ENCODE measurements at regions not wholly inside any gene's neighbourhood (a gene's known extent, or its start where the extent isn't known, plus 50 kb on each side); places are given as distances from the start of the nearest gene placed in this dataset.

DNA sequence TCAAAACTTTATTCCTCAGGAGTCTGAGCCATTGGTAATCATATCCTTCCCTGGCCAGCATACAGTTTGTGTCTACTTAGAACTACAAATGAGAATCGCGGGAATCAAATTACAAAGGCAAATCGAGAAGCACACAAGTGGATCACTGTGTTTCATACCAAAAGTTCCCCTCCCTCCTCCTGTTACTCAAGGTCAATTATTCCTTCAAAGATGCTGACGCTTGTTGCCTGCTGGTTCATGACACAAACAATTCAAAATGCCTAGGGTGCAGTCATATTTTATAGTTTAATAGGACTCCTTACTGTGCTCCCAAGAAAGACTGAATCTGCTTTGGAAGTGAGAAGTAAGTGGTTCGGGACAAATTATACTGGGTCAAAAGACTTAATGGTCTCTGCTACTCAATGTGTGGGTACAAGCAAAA, 93.0 kb upstream of the PBX1 start:
- no peak overlapping the region for H4K91ac ChIP-seq (ENCODE audit: insufficient read depth, low read depth, low read length)
- no peak overlapping the region for H3K4ac ChIP-seq (ENCODE audit: low read depth, low read length)
- WGBS, 2 experiments (ENCODE audit: extremely low coverage in 2 of 2, insufficient read length in 1 of 2) = no CpG with 5 or more reads among the region's 5 CpGs
- H2AK5ac ChIP-seq (ENCODE audit: low read depth, low read length) = no peak overlapping the region
- no peak overlapping the region for H3K56ac ChIP-seq (ENCODE audit: extremely low read depth, insufficient read depth, low read length)
- no peaks in the 10 kb centered on the region for H3K27me3 ChIP-seq (ENCODE audit: control insufficient read depth, insufficient read depth, low read length)
- H3K27ac ChIP-seq (ENCODE audit: insufficient read depth, low read length) = no peak overlapping the region
- no peaks in the 10 kb centered on the region for H4K20me1 ChIP-seq (ENCODE audit: insufficient read depth, low read length)
- H2AK9ac ChIP-seq (replicated peaks; ENCODE audit: low read depth, low read length, poor library complexity) = no peak overlapping the region
- dilution Hi-C loops (cut with HindIII; ENCODE audit: low sequenced_read_pairs, unreplicated experiment) = no loop called here
- no peak for DNase-seq
- no peak overlapping the region for H2BK5ac ChIP-seq (ENCODE audit: low read depth, low read length, poor library complexity, severe bottlenecking)
- H2BK15ac ChIP-seq (ENCODE audit: low read depth, low read length) = no peak overlapping the region
- no peak overlapping the region for H2BK120ac ChIP-seq (ENCODE audit: low read depth, low read length)
- H4K5ac ChIP-seq (ENCODE audit: low read depth, low read length) = no peak overlapping the region
- H3K14ac ChIP-seq (replicated peaks; ENCODE audit: low read depth, low read length) = no peak overlapping the region
- H3K9me1 ChIP-seq (ENCODE audit: insufficient read depth, low read length) = no peaks in the 10 kb centered on the region
- no peak overlapping the region for H3K18ac ChIP-seq (ENCODE audit: low read depth, low read length)
- no peak overlapping the region for H4K8ac ChIP-seq (ENCODE audit: low read depth in 2 of 2, low read length in 2 of 2)
- H3K4me3 ChIP-seq (ENCODE audit: insufficient read depth, low read depth, low read length) = no peak overlapping the region
- no peaks in the 10 kb centered on the region for H3K4me1 ChIP-seq (ENCODE audit: control insufficient read depth, insufficient read depth, low read length)
- H3K9ac ChIP-seq (ENCODE audit: low read depth, low read length) = no peak overlapping the region
- H2BK20ac ChIP-seq (ENCODE audit: low read depth, low read length) = no peak overlapping the region
- no peaks in the 10 kb centered on the region for H3K9me3 ChIP-seq (ENCODE audit: control insufficient read depth, insufficient read depth, low read length)
- in situ Hi-C loops (cut with MboI; ENCODE audit: low sequenced_read_pairs) = no loop called here
- H3K79me1 ChIP-seq (ENCODE audit: low read depth in 1 of 2, low read length in 2 of 2) = no peaks in the 10 kb centered on the region
- H3K23ac ChIP-seq (ENCODE audit: low read depth, low read length) = no peak overlapping the region
- no TSS peak for BruUV-seq (replicated peaks)
- ChIA-PET POLR2A (ENCODE audit: unreplicated experiment) (no interaction called here), CTCF (no interaction called here)
- intact Hi-C loops (cut with micrococcal nuclease) = no loop called here
- no peak overlapping the region for H2AFZ ChIP-seq (replicated peaks; ENCODE audit: low read length, poor library complexity)
- no peaks in the 10 kb centered on the region for H3K36me3 ChIP-seq (ENCODE audit: control insufficient read depth, insufficient read depth, low read length)
- TF ChIP-seq USF2 (IDR thresholded peaks at IDR 0.05; ENCODE audit: low read depth, low read length) (no peak), MAFK (IDR thresholded peaks at IDR 0.05; ENCODE audit: low read depth, low read length) (no peak), BHLHE40 (IDR thresholded peaks at IDR 0.05; ENCODE audit: low read depth, low read length) (no peak)
- no peak overlapping the region for H3K4me2 ChIP-seq (ENCODE audit: low read depth, low read length)
- ATAC-seq (ENCODE audit: low read depth) = no peak

Measured in IMR-90 (cell line).